Endothelial cell of umbilical vein (primary cell): ENCODE measurements at regions not wholly inside any gene's neighbourhood (a gene's known extent, or its start where the extent isn't known, plus 50 kb on each side); places are given as distances from the start of the nearest gene placed in this dataset.

Experiments used
- CTCF ChIP-seq, 2 donors: IDR thresholded peaks; 1 replicate in 1 of 2; 2 replicates in 1 of 2; pipeline ENCODE4 v1.5.1; 2011; ENCODE audit warnings: low read length in 2 of 2, mild to moderate bottlenecking in 2 of 2, moderate library complexity in 2 of 2, control low read depth in 1 of 2, inconsistent platforms in 1 of 2, low read depth in 1 of 2; ENCODE audit not compliant: insufficient read depth in 1 of 2; ENCODE audit errors: extremely low read depth in 1 of 2
- EZH2 ChIP-seq: IDR thresholded peaks from 2 replicates; pipeline ENCODE4 v1.6.1; 2012; ENCODE audit warnings: borderline replicate concordance, low read depth, mild to moderate bottlenecking, moderate library complexity, low read length, inconsistent platforms; ENCODE audit not compliant: severe bottlenecking

- no peak for TF ChIP-seq EZH2
- TF ChIP-seq CTCF (IDR thresholded peaks at IDR 0.05; ENCODE audit: extremely low read depth in 1 of 2, insufficient read depth in 1 of 2, low read depth in 1 of 2, low read length in 2 of 2) = peak; percentile 11 to 26
Observed at GRCh38 chr2:61763605-61764034, 90.2 kb downstream of the FAM161A start.
